Endothelial cell (in vitro differentiated cells): ENCODE measurements at regions not wholly inside any gene's neighbourhood (a gene's known extent, or its start where the extent isn't known, plus 50 kb on each side); places are given as distances from the start of the nearest gene placed in this dataset.

Experiments used
- DNase-seq: peaks from one replicate; pipeline ENCODE4 v3.0.0; 2021; ENCODE audit warnings: low spot score
- H3K27ac Mint-ChIP-seq: one replicate; pipeline ENCODE4 v1.8.0; 2021; ENCODE audit warnings: mixed read lengths, inconsistent platforms; ENCODE audit not compliant: unreplicated experiment
- H3K27me3 Mint-ChIP-seq: one replicate; pipeline ENCODE4 v1.8.0; 2021; ENCODE audit warnings: mild to moderate bottlenecking, moderate library complexity, mixed read lengths, inconsistent platforms; ENCODE audit not compliant: unreplicated experiment
- H3K36me3 Mint-ChIP-seq: one replicate; pipeline ENCODE4 v1.8.0; 2021; ENCODE audit warnings: mild to moderate bottlenecking, low read depth, mixed read lengths, inconsistent platforms; ENCODE audit not compliant: unreplicated experiment
- H3K4me1 Mint-ChIP-seq: one replicate; pipeline ENCODE4 v1.8.0; 2021; ENCODE audit warnings: mild to moderate bottlenecking, mixed read lengths, inconsistent platforms; ENCODE audit not compliant: unreplicated experiment
- H3K4me3 Mint-ChIP-seq: one replicate; pipeline ENCODE4 v1.8.0; 2021; ENCODE audit warnings: mild to moderate bottlenecking, mixed read lengths, inconsistent platforms; ENCODE audit not compliant: unreplicated experiment
- H3K9me3 Mint-ChIP-seq: one replicate; pipeline ENCODE4 v1.8.0; 2021; ENCODE audit warnings: mixed read lengths, inconsistent platforms; ENCODE audit not compliant: unreplicated experiment
- TF ChIP-seq, protein P1 (sequence below): fragments of 200-600 bp; sonication (generic); IDR thresholded peaks from one replicate; pipeline ENCODE4 v1.5.0; 2021; ENCODE audit warnings: antibody characterized with exemption; ENCODE audit not compliant: unreplicated experiment

DNA sequence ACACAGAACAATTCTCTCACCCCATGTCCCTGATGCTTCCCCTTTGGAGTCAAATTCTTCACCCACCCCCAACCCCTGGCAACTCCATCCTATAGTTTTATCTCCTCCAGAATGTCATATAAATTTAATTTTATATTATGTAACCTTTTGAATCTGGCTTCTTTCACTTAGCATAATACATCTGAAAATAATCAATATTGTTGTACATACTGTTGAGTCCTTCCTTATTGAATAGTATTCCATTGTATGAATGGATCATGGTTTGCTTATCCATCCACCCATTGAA, 98.9 kb upstream of the TSC22D2 start:
- DNase-seq, result no peak
- no peak overlapping the region for H3K4me3 Mint-ChIP-seq
- no peaks in the 10 kb centered on the region for H3K27me3 Mint-ChIP-seq
- peaks cover 3% of the 10 kb centered on the region for H3K4me1 Mint-ChIP-seq
- no peaks in the 10 kb centered on the region for H3K9me3 Mint-ChIP-seq
- TF ChIP-seq, protein P1, sequence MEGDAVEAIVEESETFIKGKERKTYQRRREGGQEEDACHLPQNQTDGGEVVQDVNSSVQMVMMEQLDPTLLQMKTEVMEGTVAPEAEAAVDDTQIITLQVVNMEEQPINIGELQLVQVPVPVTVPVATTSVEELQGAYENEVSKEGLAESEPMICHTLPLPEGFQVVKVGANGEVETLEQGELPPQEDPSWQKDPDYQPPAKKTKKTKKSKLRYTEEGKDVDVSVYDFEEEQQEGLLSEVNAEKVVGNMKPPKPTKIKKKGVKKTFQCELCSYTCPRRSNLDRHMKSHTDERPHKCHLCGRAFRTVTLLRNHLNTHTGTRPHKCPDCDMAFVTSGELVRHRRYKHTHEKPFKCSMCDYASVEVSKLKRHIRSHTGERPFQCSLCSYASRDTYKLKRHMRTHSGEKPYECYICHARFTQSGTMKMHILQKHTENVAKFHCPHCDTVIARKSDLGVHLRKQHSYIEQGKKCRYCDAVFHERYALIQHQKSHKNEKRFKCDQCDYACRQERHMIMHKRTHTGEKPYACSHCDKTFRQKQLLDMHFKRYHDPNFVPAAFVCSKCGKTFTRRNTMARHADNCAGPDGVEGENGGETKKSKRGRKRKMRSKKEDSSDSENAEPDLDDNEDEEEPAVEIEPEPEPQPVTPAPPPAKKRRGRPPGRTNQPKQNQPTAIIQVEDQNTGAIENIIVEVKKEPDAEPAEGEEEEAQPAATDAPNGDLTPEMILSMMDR, result no peak
- no peak overlapping the region for H3K27ac Mint-ChIP-seq
- no peaks in the 10 kb centered on the region for H3K36me3 Mint-ChIP-seq

DNA sequence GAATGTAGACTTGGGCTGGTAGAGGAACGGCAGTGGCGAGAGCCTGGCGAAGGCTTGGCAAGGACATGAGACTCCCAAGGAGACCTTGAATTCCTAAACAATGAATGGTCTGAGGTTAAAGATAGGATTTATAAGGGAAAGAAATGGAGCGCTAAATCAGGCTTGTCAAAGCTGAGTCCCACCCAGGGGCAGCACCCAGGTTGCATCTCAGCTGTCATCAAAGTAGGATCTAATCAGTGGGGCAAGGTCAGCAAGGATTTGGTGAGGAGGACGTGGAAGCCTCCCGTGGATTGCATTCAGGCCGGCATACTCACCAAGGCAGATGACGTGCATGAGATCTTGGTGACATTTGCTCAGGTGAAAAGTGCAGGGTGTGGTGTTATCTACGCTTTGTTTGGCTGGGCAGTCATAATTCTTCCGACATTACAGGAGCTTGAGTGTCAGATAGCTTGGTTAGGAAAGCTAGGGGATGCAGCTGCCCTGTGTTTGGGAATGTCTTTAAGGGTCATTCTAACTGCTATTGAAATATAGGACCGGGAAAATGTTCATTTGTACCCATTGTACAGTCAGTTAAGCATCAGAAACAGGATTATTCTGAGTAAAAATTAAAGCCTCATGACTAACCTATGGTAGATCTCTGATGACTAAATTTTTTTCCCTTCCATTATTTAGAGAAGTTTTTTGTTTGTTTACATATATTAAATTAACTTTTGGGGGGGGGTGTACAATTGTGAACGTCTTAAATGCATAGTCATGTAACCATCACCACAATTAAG, 99.4 kb upstream of the TSC22D2 start:
- no peaks in the 10 kb centered on the region for H3K9me3 Mint-ChIP-seq
- no peak for DNase-seq
- no peak overlapping the region for H3K4me3 Mint-ChIP-seq
- H3K36me3 Mint-ChIP-seq, result no peaks in the 10 kb centered on the region
- TF ChIP-seq, protein P1, result no peak
- H3K4me1 Mint-ChIP-seq, result peaks cover 3% of the 10 kb centered on the region
- H3K27ac Mint-ChIP-seq, result no peak overlapping the region
- H3K27me3 Mint-ChIP-seq, result no peaks in the 10 kb centered on the region

DNA sequence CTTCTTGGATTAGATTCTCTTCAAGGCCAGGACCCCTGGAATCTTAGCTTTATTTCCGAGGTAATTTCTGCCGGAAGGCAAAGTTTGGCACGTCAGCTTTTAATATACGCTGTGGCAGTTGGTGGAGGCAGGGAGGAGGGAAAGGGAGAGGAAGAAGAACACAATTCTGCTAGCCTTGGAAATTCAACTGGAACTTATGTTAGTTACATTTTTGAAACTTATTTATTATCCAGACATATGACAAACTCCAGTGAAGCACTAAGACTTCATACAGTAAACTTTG, 100.1 kb upstream of the TSC22D2 start:
- Mint-ChIP-seq H3K27me3 (no peaks in the 10 kb centered on the region), H3K4me1 (peaks cover 2% of the 10 kb centered on the region), H3K27ac (no peak overlapping the region)

DNA sequence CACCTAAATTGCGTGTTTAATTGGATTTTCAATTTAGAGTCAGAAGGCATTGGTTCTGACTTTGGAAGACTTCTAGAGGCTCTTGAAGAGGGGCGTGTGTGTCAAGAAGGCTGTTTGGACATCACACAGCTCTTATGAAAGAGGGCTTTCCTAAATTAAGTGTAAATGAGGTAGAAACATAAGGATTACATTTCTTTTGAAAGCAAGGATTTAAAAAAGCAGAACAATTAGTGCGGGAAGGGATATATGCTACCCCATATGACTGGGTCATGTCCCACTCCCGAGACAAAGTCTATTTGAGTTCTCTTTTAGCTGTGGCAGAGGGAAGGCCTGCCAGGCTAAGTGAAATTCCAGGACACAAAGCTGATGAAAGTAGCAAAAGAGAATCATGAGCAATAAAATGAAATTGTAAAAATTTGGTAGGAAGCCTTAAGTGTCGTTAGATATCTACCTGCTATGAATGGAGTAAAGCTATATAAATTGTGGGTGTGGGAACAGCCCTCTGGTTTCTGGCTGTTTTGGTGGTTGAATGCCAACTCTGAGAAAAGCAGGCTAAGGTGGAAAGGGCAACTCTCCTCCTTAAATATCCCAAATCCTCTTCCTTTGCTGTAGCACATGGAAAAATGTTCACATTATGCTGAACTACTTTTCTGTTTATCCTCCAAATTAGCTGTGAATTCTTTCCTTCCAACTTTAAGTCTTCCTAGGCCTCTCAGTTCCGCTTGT, 100.6 kb upstream of the TSC22D2 start:
- no peak overlapping the region for H3K4me3 Mint-ChIP-seq
- DNase-seq, result no peak
- no peaks in the 10 kb centered on the region for H3K36me3 Mint-ChIP-seq
- H3K27me3 Mint-ChIP-seq, result peaks cover under 1% of the 10 kb centered on the region
- TF ChIP-seq, protein P1, result no peak
- H3K9me3 Mint-ChIP-seq, result no peaks in the 10 kb centered on the region
- H3K4me1 Mint-ChIP-seq, result no peaks in the 10 kb centered on the region
- H3K27ac Mint-ChIP-seq, result no peak overlapping the region

More for the DNA sequence above, 100.1 kb upstream of the TSC22D2 start:
- H3K9me3 Mint-ChIP-seq, result no peaks in the 10 kb centered on the region
- no peak for DNase-seq
- TF ChIP-seq, protein P1, result no peak
- H3K36me3 Mint-ChIP-seq, result no peaks in the 10 kb centered on the region
- no peak overlapping the region for H3K4me3 Mint-ChIP-seq

DNA sequence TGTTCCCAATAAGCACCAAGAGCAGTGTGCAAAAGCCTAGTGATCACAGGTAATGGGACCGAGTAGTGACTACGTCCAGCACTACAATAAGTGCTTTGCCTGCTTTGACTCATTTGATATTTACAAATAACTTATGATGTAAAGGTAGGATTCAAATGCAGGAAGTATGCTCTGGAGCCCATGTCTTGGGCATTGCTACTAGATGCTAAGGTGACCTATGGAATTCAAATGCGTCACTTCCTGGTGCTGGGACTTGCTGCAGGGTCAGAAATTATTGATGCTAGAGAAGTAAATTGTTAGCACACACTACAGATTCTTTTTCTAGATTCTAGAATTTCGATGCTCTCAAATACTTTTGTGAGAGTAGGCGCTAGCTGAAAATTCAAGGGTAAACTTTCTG, 101.2 kb upstream of the TSC22D2 start:
- TF ChIP-seq, protein P1, result no peak
- DNase-seq, result no peak
- no peaks in the 10 kb centered on the region for H3K36me3 Mint-ChIP-seq

More for the DNA sequence above, 101.2 kb upstream of the TSC22D2 start:
- no peak overlapping the region for H3K4me3 Mint-ChIP-seq
- H3K27ac Mint-ChIP-seq, result no peak overlapping the region
- H3K9me3 Mint-ChIP-seq, result no peaks in the 10 kb centered on the region
- H3K4me1 Mint-ChIP-seq, result no peaks in the 10 kb centered on the region
- peaks cover 2% of the 10 kb centered on the region for H3K27me3 Mint-ChIP-seq
